HG03045 (cell line): ENCODE measurements at regions not wholly inside any gene's neighbourhood (a gene's known extent, or its start where the extent isn't known, plus 50 kb on each side); places are given as distances from the start of the nearest gene placed in this dataset.
A peak's percentile ranks its signal among the peaks of the same experiment; 100 is the strongest.

Experiments
- ATAC-seq: cut with Tn5 transposase; IDR thresholded peaks from one replicate; pipeline ENCODE4 v1.9.1; 2021; ENCODE audit warnings: mild to moderate bottlenecking, moderate library complexity; ENCODE audit not compliant: unreplicated experiment

DNA sequence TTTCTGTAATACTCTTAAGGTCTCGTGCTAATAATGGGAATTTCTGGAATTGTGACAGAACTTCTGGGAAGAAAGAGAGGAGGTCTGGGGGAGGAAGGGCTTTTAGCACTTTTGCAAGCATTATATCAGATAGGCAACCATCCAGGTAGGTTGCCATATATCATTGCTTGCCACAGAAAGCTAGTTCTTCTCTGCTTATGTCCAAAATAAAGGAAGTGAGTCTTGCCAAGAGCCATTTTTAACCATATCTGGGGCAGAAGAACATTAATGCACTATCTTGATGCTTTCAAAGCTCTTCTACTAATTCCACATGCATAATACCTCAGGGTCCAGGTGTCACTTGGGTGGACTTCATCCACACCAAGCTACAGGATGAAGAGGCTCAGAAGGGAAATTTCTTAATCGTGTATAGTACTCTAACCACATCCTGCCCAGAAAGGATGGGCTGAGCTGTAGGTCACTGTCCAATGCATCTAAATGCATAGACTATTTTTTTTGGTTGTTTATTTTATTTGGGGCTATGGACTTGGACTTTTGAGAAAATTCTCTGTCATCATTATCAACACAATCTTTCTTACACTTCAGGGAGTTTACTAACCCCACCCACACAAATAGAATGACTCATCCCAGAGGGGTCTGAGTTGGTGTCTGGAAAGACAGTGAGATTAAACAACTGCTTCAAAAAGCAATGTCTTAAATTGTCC is 68.9 kb upstream of the ADO start:
- ATAC-seq = peak; percentile 35

DNA sequence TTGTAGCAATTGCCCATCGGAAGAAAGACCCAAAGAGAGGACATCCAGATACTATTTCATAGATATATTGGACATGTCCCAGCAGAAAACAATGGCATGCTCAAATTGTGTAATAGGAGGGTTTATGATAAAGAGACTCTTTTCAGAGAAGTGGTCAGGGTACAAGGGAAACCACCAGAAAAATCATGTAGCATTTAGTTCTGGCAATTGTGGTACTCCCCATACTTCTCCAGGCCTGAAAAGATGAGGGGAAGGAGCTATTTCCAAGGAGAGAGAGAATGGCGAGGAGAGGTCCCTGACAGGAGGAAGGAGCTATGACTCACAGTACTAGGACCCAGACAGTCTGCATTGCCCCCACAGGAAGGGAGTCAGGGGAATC is 68.4 kb upstream of the ADO start:
- ATAC-seq = no peak

GRCh38 chr10:62738916-62739315 is 65.6 kb upstream of the ADO start:
- no peak for ATAC-seq

GRCh38 chr10:62740885-62741745 is 63.4 kb upstream of the ADO start:
- no peak for ATAC-seq

DNA sequence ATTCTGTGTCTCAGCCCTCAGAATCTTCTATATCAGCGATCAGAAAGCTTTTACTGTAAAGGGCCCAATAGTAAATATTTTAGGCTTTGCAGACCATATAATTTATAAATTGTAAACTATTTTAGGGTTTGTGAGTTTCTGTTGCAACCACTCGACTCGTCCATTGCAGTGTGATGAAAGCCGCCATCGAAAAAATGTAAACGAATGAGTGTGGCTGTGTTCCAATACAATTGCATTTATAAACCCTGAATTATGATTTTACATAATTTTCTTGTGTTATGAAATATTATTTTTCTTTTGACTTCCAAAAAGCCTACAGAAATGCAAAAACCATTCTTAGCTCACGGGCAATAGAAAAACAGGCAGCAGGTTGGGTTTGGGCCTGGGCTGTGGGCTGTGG is 62.5 kb upstream of the ADO start:
- no peak for ATAC-seq

GRCh38 chr10:62742536-62743061 is 61.9 kb upstream of the ADO start:
- no peak for ATAC-seq

DNA sequence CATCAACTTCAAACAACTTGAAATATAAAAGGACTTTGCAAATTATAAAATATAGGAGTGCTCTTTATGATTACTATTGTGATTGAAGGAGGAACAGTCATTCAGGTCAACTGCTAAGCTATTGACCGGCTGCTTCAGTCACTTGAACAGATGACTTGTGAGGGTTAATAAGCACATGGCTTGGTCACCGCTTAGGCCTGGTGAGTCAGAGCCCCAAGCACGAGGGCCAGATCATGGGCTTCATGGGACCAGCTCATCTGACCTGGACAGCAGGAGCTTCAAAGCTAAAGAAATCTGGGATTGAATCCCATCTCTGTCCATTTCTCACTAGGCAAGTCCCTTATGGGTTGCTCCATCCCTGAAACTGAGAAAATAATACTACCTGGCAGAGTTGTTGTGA is 60.4 kb upstream of the ADO start:
- no peak for ATAC-seq

DNA sequence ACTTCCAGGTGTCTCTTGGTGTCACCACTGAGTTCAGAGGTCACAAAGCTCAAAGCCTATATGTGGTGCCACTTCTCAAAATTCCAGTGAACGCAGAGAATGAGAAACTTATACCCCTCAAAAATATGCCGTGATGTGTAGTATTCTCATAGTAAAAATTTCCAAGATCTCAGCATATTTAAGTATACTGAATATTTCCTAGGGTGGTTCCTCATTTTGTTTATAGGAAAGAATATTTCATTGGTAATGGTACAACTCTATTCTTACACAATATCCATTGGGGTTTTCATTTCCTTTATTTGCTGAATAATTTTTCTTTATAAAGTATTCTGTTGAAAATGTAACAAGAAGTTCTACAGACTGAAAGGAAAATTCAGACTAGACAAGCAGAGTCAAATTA is 58.9 kb upstream of the ADO start:
- no peak for ATAC-seq

- ATAC-seq = no peak
Measured at GRCh38 chr10:62746951-62747729, 57.4 kb upstream of the ADO start.

DNA sequence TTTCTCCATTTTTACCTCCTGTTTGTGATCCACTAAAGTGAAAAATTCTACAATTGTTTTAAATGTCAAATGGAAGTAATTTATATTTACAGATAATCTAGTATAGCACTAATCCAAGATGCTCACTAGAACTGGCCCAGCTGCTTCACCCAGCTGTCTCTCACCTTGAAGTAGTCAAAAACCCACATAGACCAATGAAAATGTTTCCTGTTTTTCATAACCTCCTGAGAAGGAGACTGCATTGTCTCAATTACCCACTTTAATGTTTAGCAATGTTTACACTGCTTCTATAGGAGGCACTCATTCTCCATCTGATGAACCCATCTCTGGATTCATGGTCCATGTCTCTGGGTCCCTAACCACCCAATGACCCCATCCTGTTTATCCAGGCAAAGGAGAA is 56.1 kb upstream of the ADO start:
- no peak for ATAC-seq

- no peak for ATAC-seq
Measured at GRCh38 chr10:62749093-62749683, 55.3 kb upstream of the ADO start.
